GM12864 (cell line): ENCODE measurements at regions not wholly inside any gene's neighbourhood (a gene's known extent, or its start where the extent isn't known, plus 50 kb on each side); places are given as distances from the start of the nearest gene placed in this dataset.

Experiments used
- DNase-seq: peaks from one replicate; pipeline ENCODE4 v3.0.0-alpha.2; 2011; ENCODE audit warnings: low read depth
- H3K4me3 ChIP-seq: 2 replicates; pipeline ENCODE4 v1.5.1; 2011; ENCODE audit warnings: mild to moderate bottlenecking, low read depth, low read length, control low read depth
- CTCF ChIP-seq: IDR thresholded peaks from 2 replicates; pipeline ENCODE4 v1.5.1; 2011; ENCODE audit warnings: low read depth, mild to moderate bottlenecking, moderate library complexity, low read length, control low read depth, inconsistent platforms; ENCODE audit errors: missing control alignments

- TF ChIP-seq CTCF = no peak
- no peak for DNase-seq
- no peak overlapping the region for H3K4me3 ChIP-seq
These were observed 238.5 kb upstream of the STARD13 start for GRCh38 chr13:33524086-33524485.

GRCh38 chr13:33525763-33526162 lies 240.2 kb upstream of the STARD13 start:
- no peak for DNase-seq
- no peak for TF ChIP-seq CTCF
- no peak overlapping the region for H3K4me3 ChIP-seq

GRCh38 chr13:33526718-33527117 lies 241.2 kb upstream of the STARD13 start:
- no peak for TF ChIP-seq CTCF
- DNase-seq = no peak

GRCh38 chr13:33528896-33529295 lies 243.3 kb upstream of the STARD13 start:
- DNase-seq = no peak
- TF ChIP-seq CTCF = no peak
- H3K4me3 ChIP-seq = no peak overlapping the region

More at GRCh38 chr13:33526718-33527117, 241.2 kb upstream of the STARD13 start:
- no peak overlapping the region for H3K4me3 ChIP-seq

- DNase-seq = no peak
- TF ChIP-seq CTCF = no peak
- H3K4me3 ChIP-seq = no peak overlapping the region
These were observed 245.9 kb upstream of the STARD13 start for GRCh38 chr13:33531484-33531883.

GRCh38 chr13:33535061-33535460 lies 249.5 kb upstream of the STARD13 start:
- H3K4me3 ChIP-seq = no peak overlapping the region
- no peak for TF ChIP-seq CTCF
- no peak for DNase-seq

- DNase-seq = no peak
- TF ChIP-seq CTCF = no peak
- H3K4me3 ChIP-seq = no peak overlapping the region
These were observed 251.0 kb upstream of the STARD13 start for GRCh38 chr13:33536601-33537000.
